Kidney epithelial cell (primary cell): ENCODE measurements at regions not wholly inside any gene's neighbourhood (a gene's known extent, or its start where the extent isn't known, plus 50 kb on each side); places are given as distances from the start of the nearest gene placed in this dataset.
"Not testable (repeated sequence)": the region's sequence is repeated elsewhere in the genome, so short reads cannot be mapped to it uniquely, and the experiment has no call there.

ENCODE experiments used
- DNase-seq: peaks from one replicate; pipeline ENCODE4 v3.0.0-alpha.2; 2010; ENCODE audit warnings: low read depth
- H3K27me3 ChIP-seq: 2 replicates; pipeline ENCODE4 v1.6.0; 2011; ENCODE audit warnings: low read length; ENCODE audit not compliant: control insufficient read depth, insufficient read depth
- H3K36me3 ChIP-seq: 2 replicates; pipeline ENCODE4 v1.5.1; 2011; ENCODE audit warnings: low read length; ENCODE audit not compliant: control insufficient read depth, insufficient read depth
- H3K4me3 ChIP-seq: 2 replicates; pipeline ENCODE4 v1.5.1; 2011; ENCODE audit warnings: low read depth, mild to moderate bottlenecking, control low read depth, low read length
- TF ChIP-seq, protein P1 (sequence below): IDR thresholded peaks from 2 replicates; pipeline ENCODE4 v1.5.1; 2011; ENCODE audit warnings: mild to moderate bottlenecking, moderate library complexity, low read length, control low read depth, inconsistent platforms; ENCODE audit not compliant: insufficient read depth, poor library complexity, severe bottlenecking

DNA sequence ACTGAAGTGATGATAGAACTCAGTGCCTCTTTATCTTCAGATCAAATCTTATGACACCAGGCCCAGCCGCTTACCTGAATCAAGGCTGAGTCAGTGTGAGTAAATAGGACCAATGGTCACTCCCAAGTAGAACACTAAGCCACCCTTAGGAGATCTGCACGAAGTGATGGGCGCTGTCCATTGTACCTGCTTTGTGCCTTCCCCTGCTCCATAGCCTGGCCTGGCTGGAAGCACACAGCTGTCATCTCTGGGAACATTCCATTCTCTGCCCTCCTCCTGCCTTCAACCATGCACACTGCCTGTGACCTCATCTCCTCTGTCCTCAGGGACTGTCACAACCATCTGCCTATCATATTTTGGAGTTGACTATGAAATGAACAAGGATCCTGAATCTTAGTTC is 279.5 kb upstream of the ASIC2 start:
- Histone ChIP-seq H3K27me3 (no peaks in the 10 kb centered on the region), H3K4me3 (no peak overlapping the region), H3K36me3 (no peaks in the 10 kb centered on the region)
- TF ChIP-seq, protein P1, sequence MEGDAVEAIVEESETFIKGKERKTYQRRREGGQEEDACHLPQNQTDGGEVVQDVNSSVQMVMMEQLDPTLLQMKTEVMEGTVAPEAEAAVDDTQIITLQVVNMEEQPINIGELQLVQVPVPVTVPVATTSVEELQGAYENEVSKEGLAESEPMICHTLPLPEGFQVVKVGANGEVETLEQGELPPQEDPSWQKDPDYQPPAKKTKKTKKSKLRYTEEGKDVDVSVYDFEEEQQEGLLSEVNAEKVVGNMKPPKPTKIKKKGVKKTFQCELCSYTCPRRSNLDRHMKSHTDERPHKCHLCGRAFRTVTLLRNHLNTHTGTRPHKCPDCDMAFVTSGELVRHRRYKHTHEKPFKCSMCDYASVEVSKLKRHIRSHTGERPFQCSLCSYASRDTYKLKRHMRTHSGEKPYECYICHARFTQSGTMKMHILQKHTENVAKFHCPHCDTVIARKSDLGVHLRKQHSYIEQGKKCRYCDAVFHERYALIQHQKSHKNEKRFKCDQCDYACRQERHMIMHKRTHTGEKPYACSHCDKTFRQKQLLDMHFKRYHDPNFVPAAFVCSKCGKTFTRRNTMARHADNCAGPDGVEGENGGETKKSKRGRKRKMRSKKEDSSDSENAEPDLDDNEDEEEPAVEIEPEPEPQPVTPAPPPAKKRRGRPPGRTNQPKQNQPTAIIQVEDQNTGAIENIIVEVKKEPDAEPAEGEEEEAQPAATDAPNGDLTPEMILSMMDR, result no peak
- DNase-seq, result no peak

DNA sequence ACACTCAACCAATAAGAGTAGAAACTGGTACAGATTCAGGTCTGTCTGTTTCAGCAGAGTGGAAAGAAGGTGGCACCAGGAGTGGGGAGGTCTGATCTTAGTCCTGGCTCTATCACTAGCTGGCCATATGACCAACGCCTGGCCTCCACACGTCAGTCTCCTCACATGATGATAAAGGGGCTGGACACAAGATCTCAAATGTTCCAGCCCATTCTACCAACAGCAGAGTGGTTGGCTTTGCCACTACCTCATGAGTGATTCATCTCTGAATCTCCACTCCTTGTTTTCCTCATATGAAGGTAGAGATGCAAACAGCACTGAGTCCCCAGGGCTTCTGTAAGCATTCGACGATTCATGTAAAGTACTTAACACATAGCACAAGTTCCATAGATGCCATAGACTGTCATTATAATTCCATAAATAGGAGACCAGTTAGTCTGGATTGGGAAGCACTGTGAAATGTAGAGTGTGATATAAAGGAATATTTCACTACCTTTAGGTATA is 281.9 kb upstream of the ASIC2 start:
- no peak overlapping the region for H3K4me3 ChIP-seq
- TF ChIP-seq, protein P1, result no peak
- no peak for DNase-seq
- no peaks in the 10 kb centered on the region for H3K27me3 ChIP-seq
- H3K36me3 ChIP-seq, result no peaks in the 10 kb centered on the region

DNA sequence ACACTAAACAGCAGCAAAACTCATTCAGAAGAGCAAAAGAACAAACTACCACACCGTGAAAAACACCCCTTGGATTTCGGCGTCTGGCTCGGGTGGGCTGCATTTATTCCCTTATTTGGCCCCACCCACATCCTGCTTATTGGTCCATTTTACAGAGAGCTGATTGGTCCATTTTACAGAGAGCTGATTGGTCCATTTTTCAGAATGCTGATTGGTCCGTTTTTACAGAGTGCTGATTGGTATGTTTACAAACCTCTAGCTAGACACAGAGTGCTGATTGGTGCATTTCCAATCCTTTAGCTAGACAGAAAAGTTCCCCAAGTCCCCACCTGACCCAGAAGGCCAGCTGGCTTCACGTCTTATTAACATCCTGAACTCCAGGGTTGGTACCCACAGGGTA is 286.6 kb upstream of the ASIC2 start:
- not testable (repeated sequence) for DNase-seq, H3K27me3 ChIP-seq, H3K36me3 ChIP-seq, H3K4me3 ChIP-seq

DNA sequence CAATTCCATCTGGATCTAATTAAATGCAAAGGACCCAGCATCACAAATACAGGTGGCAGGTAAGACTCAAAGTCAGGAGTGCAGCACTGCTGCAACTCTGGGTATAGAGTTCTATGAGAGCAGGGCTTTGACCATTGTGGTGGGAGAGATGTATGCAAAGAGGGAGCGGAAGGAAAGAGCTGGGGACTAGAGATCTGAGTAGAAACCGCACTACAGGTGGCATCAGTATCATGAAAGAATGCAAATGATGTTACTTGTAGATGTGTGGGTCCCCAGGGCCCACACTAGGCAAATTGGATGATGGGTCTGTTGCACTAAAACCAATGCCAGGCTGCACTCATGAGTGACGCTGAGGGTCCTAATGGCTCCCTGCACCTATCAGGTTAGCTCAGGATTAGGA is 287.1 kb upstream of the ASIC2 start:
- H3K36me3 ChIP-seq, result no peaks in the 10 kb centered on the region
- no peaks in the 10 kb centered on the region for H3K27me3 ChIP-seq
- TF ChIP-seq, protein P1, result no peak
- no peak overlapping the region for H3K4me3 ChIP-seq
- DNase-seq, result no peak

DNA sequence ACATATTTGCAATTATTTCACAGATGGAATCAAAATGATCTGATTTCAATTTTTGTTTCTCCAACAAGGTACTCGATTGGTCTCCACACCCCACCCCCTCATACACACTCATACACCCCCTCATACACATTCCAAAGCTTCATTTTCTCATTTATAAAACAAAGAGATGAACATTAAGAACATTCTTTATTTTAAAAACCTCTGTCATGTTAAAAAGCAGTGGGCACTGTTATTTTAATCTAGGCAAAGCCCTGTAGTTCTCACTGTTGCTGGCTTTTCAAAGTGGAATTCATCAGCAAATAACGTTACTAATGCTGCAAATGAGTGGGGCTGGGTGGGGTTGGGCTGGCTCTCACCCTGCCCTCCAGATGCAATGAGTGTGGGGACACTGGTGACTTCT is 289.6 kb upstream of the ASIC2 start:
- Histone ChIP-seq H3K36me3 (no peaks in the 10 kb centered on the region), H3K4me3 (no peak overlapping the region), H3K27me3 (no peaks in the 10 kb centered on the region)
- TF ChIP-seq, protein P1, result no peak
- no peak for DNase-seq

DNA sequence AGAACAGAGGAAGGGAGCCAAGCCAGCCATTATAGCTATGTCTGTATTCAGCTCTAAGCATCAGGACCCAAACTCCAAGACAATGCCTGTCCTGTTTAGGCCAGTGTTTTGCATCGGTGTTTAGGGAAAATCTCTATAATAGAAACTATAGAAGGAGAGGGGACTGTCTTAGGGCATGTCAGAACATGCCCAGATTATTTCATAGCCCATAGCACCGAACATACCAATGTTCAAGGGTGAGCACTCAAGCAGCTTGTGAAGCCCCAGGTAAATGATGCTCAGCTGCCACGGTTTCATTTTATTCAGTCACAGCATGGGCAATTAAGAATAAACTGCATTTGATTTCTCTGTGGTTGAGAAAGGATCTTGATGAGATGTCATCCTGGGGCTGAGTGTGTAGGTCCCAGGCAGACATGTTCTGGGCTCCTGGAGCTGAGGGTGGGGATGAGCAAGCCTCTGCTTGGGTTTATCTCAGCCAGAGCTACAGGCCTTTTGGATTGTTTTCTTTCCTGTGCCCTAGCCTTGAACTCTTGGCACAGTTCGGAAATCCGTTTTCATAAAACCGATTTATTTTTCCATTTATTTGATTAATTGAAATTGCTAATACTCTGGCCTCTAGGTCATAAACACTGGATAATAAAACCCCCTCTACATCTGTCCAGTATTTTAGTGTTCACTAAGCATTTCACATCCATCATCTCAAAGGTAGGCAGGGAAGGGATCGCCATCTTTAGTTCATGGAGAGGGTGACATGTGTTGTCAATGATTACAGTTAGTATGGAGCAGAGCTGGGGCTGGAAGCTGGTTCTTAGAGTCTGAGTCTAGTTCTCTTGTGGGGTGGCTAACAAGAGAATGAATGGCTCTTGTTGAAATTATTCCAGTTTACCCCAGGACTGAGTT is 290.7 kb upstream of the ASIC2 start:
- Histone ChIP-seq H3K36me3 (no peaks in the 10 kb centered on the region), H3K27me3 (no peaks in the 10 kb centered on the region), H3K4me3 (no peak overlapping the region)
- DNase-seq, result no peak
- TF ChIP-seq, protein P1, result no peak
